IMR-90 (cell line): ENCODE measurements at regions not wholly inside any gene's neighbourhood (a gene's known extent, or its start where the extent isn't known, plus 50 kb on each side); places are given as distances from the start of the nearest gene placed in this dataset.

Source experiments
- ATAC-seq: fragments of 200-7000 bp; cut with Tn5 transposase; 2 replicates; pipeline ENCODE4 v1.9.1; 2020; ENCODE audit warnings: low read depth, mild to moderate bottlenecking, moderate library complexity
- BruUV-seq: library from RNA; stranded (reverse); fragments of 400-500 nt; replicated peaks from 2 replicates; lab custom pipeline; 2021; lab: Mats Ljungman, UMichigan
- CTCF ChIA-PET: fragments of 300-600 bp; formaldehyde crosslinking; extraction: SDS; loops from one replicate; lab custom pipeline; 2021; ENCODE audit warnings: antibody characterized with exemption; lab: Yijun Ruan, JAX
- POLR2A ChIA-PET: fragments of 300-600 bp; sonication (Branson Sonifier 250); formaldehyde crosslinking; loops from one replicate; lab custom pipeline; 2022; ENCODE audit warnings: antibody characterized with exemption; ENCODE audit not compliant: unreplicated experiment; lab: Charles Lee
- DNase-seq: peaks from one replicate; pipeline ENCODE4 v3.0.0; 2013
- H2AFZ ChIP-seq: replicated peaks from 2 replicates; pipeline ENCODE3; 2013; ENCODE audit warnings: low read length, mild to moderate bottlenecking; ENCODE audit not compliant: poor library complexity
- H2AK5ac ChIP-seq: 2 replicates; pipeline ENCODE4 v1.6.1; 2013; ENCODE audit warnings: low read depth, low read length, inconsistent platforms
- H2AK9ac ChIP-seq: replicated peaks from 2 replicates; pipeline ENCODE3; 2013; ENCODE audit warnings: mild to moderate bottlenecking, low read depth, low read length, moderate library complexity; ENCODE audit not compliant: poor library complexity
- H2BK120ac ChIP-seq: 2 replicates; pipeline ENCODE4 v1.6.1; 2013; ENCODE audit warnings: low read depth, low read length, inconsistent platforms
- H2BK15ac ChIP-seq: 3 replicates; pipeline ENCODE4 v1.6.1; 2013; ENCODE audit warnings: low read depth, low read length, inconsistent platforms
- H2BK20ac ChIP-seq: 2 replicates; pipeline ENCODE4 v1.6.1; 2013; ENCODE audit warnings: low read depth, mild to moderate bottlenecking, inconsistent platforms, low read length, moderate library complexity
- H2BK5ac ChIP-seq: 2 replicates; pipeline ENCODE4 v1.6.1; 2013; ENCODE audit warnings: mild to moderate bottlenecking, low read depth, low read length, inconsistent platforms; ENCODE audit not compliant: poor library complexity, severe bottlenecking
- H3K14ac ChIP-seq: replicated peaks from 2 replicates; pipeline ENCODE4 v1.6.1; 2013; ENCODE audit warnings: low read depth, low read length, inconsistent platforms
- H3K18ac ChIP-seq: 2 replicates; pipeline ENCODE4 v1.6.1; 2013; ENCODE audit warnings: low read depth, low read length, control low read depth
- H3K23ac ChIP-seq: 2 replicates; pipeline ENCODE4 v1.6.1; 2013; ENCODE audit warnings: low read depth, low read length, inconsistent platforms
- H3K27ac ChIP-seq: 2 replicates; pipeline ENCODE4 v1.5.1; 2013; ENCODE audit warnings: mild to moderate bottlenecking, control low read depth, low read length; ENCODE audit not compliant: insufficient read depth
- H3K27me3 ChIP-seq: 2 replicates; pipeline ENCODE4 v1.6.1; 2013; ENCODE audit warnings: low read length; ENCODE audit not compliant: control insufficient read depth, insufficient read depth
- H3K36me3 ChIP-seq: 2 replicates; pipeline ENCODE4 v1.6.1; 2013; ENCODE audit warnings: low read length, mixed read lengths; ENCODE audit not compliant: control insufficient read depth, insufficient read depth
- H3K4ac ChIP-seq: 2 replicates; pipeline ENCODE4 v1.6.1; 2013; ENCODE audit warnings: low read depth, low read length, inconsistent platforms
- H3K4me1 ChIP-seq: 2 replicates; pipeline ENCODE4 v1.6.1; 2013; ENCODE audit warnings: low read length, mixed read lengths; ENCODE audit not compliant: control insufficient read depth, insufficient read depth
- H3K4me2 ChIP-seq: 2 replicates; pipeline ENCODE4 v1.6.1; 2013; ENCODE audit warnings: low read depth, mild to moderate bottlenecking, control low read depth, low read length, moderate library complexity
- H3K4me3 ChIP-seq: 2 replicates; pipeline ENCODE4 v1.5.1; 2013; ENCODE audit warnings: low read depth, mild to moderate bottlenecking, control low read depth, low read length, moderate library complexity; ENCODE audit not compliant: insufficient read depth
- H3K56ac ChIP-seq: 2 replicates; pipeline ENCODE4 v1.6.1; 2013; ENCODE audit warnings: low read length, inconsistent platforms; ENCODE audit not compliant: insufficient read depth; ENCODE audit errors: extremely low read depth
- H3K79me1 ChIP-seq, 2 experiments: 2 replicates each; pipeline ENCODE4 v1.6.1; 2013; ENCODE audit warnings: low read length in 2 of 2, inconsistent platforms in 1 of 2, low read depth in 1 of 2
- H3K9ac ChIP-seq: 2 replicates; pipeline ENCODE4 v1.6.1; 2013; ENCODE audit warnings: low read depth, low read length, control low read depth
- H3K9me1 ChIP-seq: 2 replicates; pipeline ENCODE4 v1.6.1; 2013; ENCODE audit warnings: low read length, inconsistent platforms; ENCODE audit not compliant: insufficient read depth
- H3K9me3 ChIP-seq: 2 replicates; pipeline ENCODE4 v1.6.1; 2013; ENCODE audit warnings: low read length; ENCODE audit not compliant: control insufficient read depth, insufficient read depth
- H4K20me1 ChIP-seq: 2 replicates; pipeline ENCODE4 v1.6.1; 2013; ENCODE audit warnings: low read length, inconsistent platforms; ENCODE audit not compliant: insufficient read depth
- H4K5ac ChIP-seq: 2 replicates; pipeline ENCODE4 v1.6.1; 2013; ENCODE audit warnings: mild to moderate bottlenecking, low read depth, low read length, control low read depth
- H4K8ac ChIP-seq, 2 experiments: 2 replicates each; pipeline ENCODE4 v1.6.1; 2013; ENCODE audit warnings: low read depth in 2 of 2, low read length in 2 of 2, control low read depth in 1 of 2, inconsistent platforms in 1 of 2
- H4K91ac ChIP-seq: 2 replicates; pipeline ENCODE4 v1.6.1; 2013; ENCODE audit warnings: low read depth, low read length, inconsistent platforms; ENCODE audit not compliant: insufficient read depth
- BHLHE40 ChIP-seq: fragments of 150-350 bp; IDR thresholded peaks from 2 replicates; pipeline ENCODE4 v1.6.1; 2016; ENCODE audit warnings: mild to moderate bottlenecking, low read depth, low read length
- CEBPB ChIP-seq: IDR thresholded peaks from 2 replicates; pipeline ENCODE4 v1.6.1; 2012; ENCODE audit warnings: low read depth, low read length, improper control_type of control experiment
- CHD1 ChIP-seq: IDR thresholded peaks from 2 replicates; pipeline ENCODE4 v1.6.1; 2012; ENCODE audit warnings: low read depth, low read length, improper control_type of control experiment
- CTCF ChIP-seq: conservative IDR thresholded peaks from 2 replicates; pipeline ENCODE4 v1.5.1; 2012; ENCODE audit warnings: mild to moderate bottlenecking, low read depth, low read length, improper control_type of control experiment
- RAD21 ChIP-seq: IDR thresholded peaks from 2 replicates; pipeline ENCODE4 v1.6.1; 2012; ENCODE audit warnings: low read length, improper control_type of control experiment
- WGBS, 2 experiments: methylation state at CpG; one replicate each; pipeline versions ENCODE4 v1.1.5 to v1.1.7; 2013; ENCODE audit warnings: missing lambda C conversion rate in 2 of 2; ENCODE audit not compliant: insufficient read length in 1 of 2; ENCODE audit errors: extremely low coverage in 2 of 2; 5-methylcytosine and 5-hydroxymethylcytosine counted together
- dilution Hi-C: fragments of 300-500 bp; cut with HindIII; formaldehyde crosslinking; loops from one replicate; pipeline ENCODE4 v1.14.3; 2018; ENCODE audit warnings: low sequenced_read_pairs; ENCODE audit not compliant: unreplicated experiment
- in situ Hi-C: fragments of 300-500 bp; cut with MboI; formaldehyde crosslinking; loops from 3 replicates; pipeline ENCODE4 v1.14.3; 2019; ENCODE audit warnings: low sequenced_read_pairs, inconsistent platforms, mixed read lengths
- intact Hi-C: fragments of 100-400 bp; cut with micrococcal nuclease; formaldehyde crosslinking; loops from 2 replicates; pipeline ENCODE4 v1.10.0; 2022

DNA sequence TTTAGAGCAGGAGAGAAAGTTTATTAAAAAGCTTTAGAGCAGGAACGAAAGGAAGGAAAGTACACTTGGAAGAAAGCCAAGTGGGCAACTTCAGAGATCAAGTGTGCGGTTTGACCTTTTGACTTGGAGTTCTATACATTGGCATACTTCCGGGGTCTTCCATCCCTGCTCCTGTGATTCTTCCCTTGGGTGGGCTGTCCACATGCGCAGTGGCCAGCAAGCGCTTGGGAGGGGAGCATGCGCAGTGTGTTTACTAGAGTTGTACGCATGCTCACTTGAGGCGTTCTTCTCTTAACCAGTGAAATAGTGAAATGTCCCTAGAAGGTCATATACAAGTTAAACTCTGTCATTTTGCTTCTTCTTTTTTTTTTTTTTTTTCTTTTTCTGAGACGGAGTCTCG, 56.9 kb upstream of the ZNF532 start:
- H4K5ac ChIP-seq, result no peak overlapping the region
- no peak overlapping the region for H3K18ac ChIP-seq
- no peak overlapping the region for H3K27ac ChIP-seq
- no TSS peak for BruUV-seq
- H2BK15ac ChIP-seq, result no peak overlapping the region
- CTCF ChIA-PET, result interaction anchor here (0.6 kb wide), 1 partner anchor 628 kb away, joined by 4 read pairs; no protein-coding TSS in a partner anchor
- H3K36me3 ChIP-seq, result no peaks in the 10 kb centered on the region
- H2AK9ac ChIP-seq, result no peak overlapping the region
- no peak overlapping the region for H2AFZ ChIP-seq
- no peak overlapping the region for H2BK120ac ChIP-seq
- no peak overlapping the region for H2BK5ac ChIP-seq
- no peak overlapping the region for H3K4ac ChIP-seq
- in situ Hi-C loops, result no loop called here
- H3K9me1 ChIP-seq, result no peaks in the 10 kb centered on the region
- no peaks in the 10 kb centered on the region for H4K20me1 ChIP-seq
- no peak overlapping the region for H3K9ac ChIP-seq
- H4K8ac ChIP-seq, result no peak overlapping the region
- TF ChIP-seq CHD1 (no peak), BHLHE40 (no peak), CEBPB (no peak), CTCF (no peak), RAD21 (no peak)
- no peak overlapping the region for H3K14ac ChIP-seq
- H3K9me3 ChIP-seq, result peaks cover 2% of the 10 kb centered on the region; the same call in 1 of the 2 replicates
- WGBS, 2 experiments, result 75% methylated on average over 5 of the region's 10 CpGs; no CpG with 5 or more reads in 1 of the 2 experiments
- H3K4me1 ChIP-seq, result no peaks in the 10 kb centered on the region; the same call in 1 of the 2 replicates
- no peak overlapping the region for H3K4me3 ChIP-seq
- no peaks in the 10 kb centered on the region for H3K79me1 ChIP-seq
- H4K91ac ChIP-seq, result no peak overlapping the region
- intact Hi-C loops, result no loop called here
- H3K56ac ChIP-seq, result no peak overlapping the region
- no peak for ATAC-seq
- H2AK5ac ChIP-seq, result no peak overlapping the region
- no peak overlapping the region for H3K4me2 ChIP-seq
- dilution Hi-C loops, result no loop called here
- no peaks in the 10 kb centered on the region for H3K27me3 ChIP-seq
- H3K23ac ChIP-seq, result no peak overlapping the region
- POLR2A ChIA-PET, result no interaction called here
- no peak for DNase-seq
- no peak overlapping the region for H2BK20ac ChIP-seq
